Stimulated activated CD8-positive, alpha-beta memory T cell treated with anti-CD3 and anti-CD28 coated beads, Interleukin-4, amount 100 ng/mL, for 1 hour (primary cell): ENCODE measurements at regions not wholly inside any gene's neighbourhood (a gene's known extent, or its start where the extent isn't known, plus 50 kb on each side); places are given as distances from the start of the nearest gene placed in this dataset.

Experiments
- DNase-seq, 2 donors: peaks; one replicate each; pipeline ENCODE4 v3.0.0-alpha.2; 2020; ENCODE audit warnings: low read depth in 2 of 2, low spot score in 1 of 2

- no peak for DNase-seq
Observed at GRCh38 chr10:3525832-3526449, 259.1 kb downstream of the KLF6 start.

- DNase-seq: no peak
Observed at GRCh38 chr10:3524086-3524960, 260.7 kb downstream of the KLF6 start.

- DNase-seq: no peak
Observed at GRCh38 chr10:3523309-3524050, 261.5 kb downstream of the KLF6 start.

GRCh38 chr10:3516923-3517255 lies 268.1 kb downstream of the KLF6 start:
- DNase-seq: no peak

GRCh38 chr10:3516234-3516922 lies 268.6 kb downstream of the KLF6 start:
- DNase-seq: no peak

- no peak for DNase-seq
Observed at GRCh38 chr10:3514691-3515090, 270.3 kb downstream of the KLF6 start.

- no peak for DNase-seq
Observed at GRCh38 chr10:3512263-3512662, 272.7 kb downstream of the KLF6 start.

GRCh38 chr10:3511483-3511882 lies 273.5 kb downstream of the KLF6 start:
- DNase-seq: no peak

GRCh38 chr10:3510741-3511140 lies 274.3 kb downstream of the KLF6 start:
- no peak for DNase-seq

- no peak for DNase-seq
Observed at GRCh38 chr10:3509355-3509754, 275.7 kb downstream of the KLF6 start.

GRCh38 chr10:3503299-3503698 lies 281.7 kb downstream of the KLF6 start:
- DNase-seq: no peak

- no peak for DNase-seq
Observed at GRCh38 chr10:3502673-3503072, 282.3 kb downstream of the KLF6 start.

GRCh38 chr10:3500408-3500856 lies 284.6 kb downstream of the KLF6 start:
- no peak for DNase-seq

- no peak for DNase-seq
Observed at GRCh38 chr10:3499120-3499519, 285.9 kb downstream of the KLF6 start.

- no peak for DNase-seq
Observed at GRCh38 chr10:3497581-3497980, 287.4 kb downstream of the KLF6 start.

- no peak for DNase-seq
Observed at GRCh38 chr10:3496138-3496537, 288.9 kb downstream of the KLF6 start.

- DNase-seq: no peak
Observed at GRCh38 chr10:3495281-3495680, 289.7 kb downstream of the KLF6 start.

GRCh38 chr10:3494838-3495230 lies 290.2 kb downstream of the KLF6 start:
- no peak for DNase-seq

- DNase-seq: no peak
Observed at GRCh38 chr10:3494131-3494837, 290.7 kb downstream of the KLF6 start.

GRCh38 chr10:3493621-3494020 lies 291.4 kb downstream of the KLF6 start:
- no peak for DNase-seq

GRCh38 chr10:3491571-3491970 lies 293.4 kb downstream of the KLF6 start:
- no peak for DNase-seq
